ENCODE measurements at regions not wholly inside any gene's neighbourhood (a gene's known extent, or its start where the extent isn't known, plus 50 kb on each side); places are given as distances from the start of the nearest gene placed in this dataset.
"Not testable (repeated sequence)": the region's sequence is repeated elsewhere in the genome, so short reads cannot be mapped to it uniquely, and the experiment has no call there.

- no peak for TF ChIP-seq CTCF (IDR thresholded peaks at IDR 0.05; ENCODE audit: control extremely low read depth, extremely low read depth)
- no peaks in the 10 kb centered on the region for H3K27me3 ChIP-seq (ENCODE audit: control insufficient read depth in 3 of 3, insufficient read depth in 3 of 3, low read length in 2 of 3)
- 31 to 59% methylated on average over 3 of the region's 3 CpGs for WGBS, 2 donors
- DNase-seq, result no peak
- no peak for ATAC-seq (ENCODE audit: insufficient read depth, low FRiP score)
- H3K27ac ChIP-seq (ENCODE audit: low read depth in 1 of 2, low read length in 1 of 2), result no peak overlapping the region
- H3K9me3 ChIP-seq (ENCODE audit: control insufficient read depth in 4 of 4, insufficient read depth in 3 of 4, low read length in 3 of 4), result peaks cover 0 to 2% (median 0%) of the 10 kb centered on the region in 4 donors
- H3K4me3 ChIP-seq, result no peak overlapping the region
- H3K36me3 ChIP-seq (ENCODE audit: control insufficient read depth in 4 of 4, insufficient read depth in 4 of 4, low read length in 4 of 4), result peaks cover 0 to 1% (median 0%) of the 10 kb centered on the region in 4 donors
- no peak overlapping the region for H3K9ac ChIP-seq (ENCODE audit: insufficient read depth in 1 of 2, low read length in 2 of 2)
- no peaks in the 10 kb centered on the region for H3K4me1 ChIP-seq (ENCODE audit: control insufficient read depth in 5 of 5, insufficient read depth in 5 of 5, low read length in 5 of 5)
Measured at GRCh38 chr7:130789436-130789835, 55.4 kb upstream of the KLF14 start.

- Histone ChIP-seq H3K9ac (ENCODE audit: insufficient read depth in 1 of 2, low read length in 2 of 2) (no peak overlapping the region), H3K4me1 (ENCODE audit: control insufficient read depth in 5 of 5, insufficient read depth in 5 of 5, low read length in 5 of 5) (no peaks in the 10 kb centered on the region), H3K9me3 (ENCODE audit: control insufficient read depth in 4 of 4, insufficient read depth in 3 of 4, low read length in 3 of 4) (no peaks in the 10 kb centered on the region), H3K27me3 (ENCODE audit: control insufficient read depth in 3 of 3, insufficient read depth in 3 of 3, low read length in 2 of 3) (no peaks in the 10 kb centered on the region), H3K27ac (ENCODE audit: low read depth in 1 of 2, low read length in 1 of 2) (no peak overlapping the region), H3K4me3 (no peak overlapping the region), H3K36me3 (ENCODE audit: control insufficient read depth in 4 of 4, insufficient read depth in 4 of 4, low read length in 4 of 4) (peaks cover 0 to 1% (median 0%) of the 10 kb centered on the region in 4 donors)
- DNase-seq (no peak), ATAC-seq (ENCODE audit: insufficient read depth, low FRiP score) (no peak)
- 83 to 90% methylated on average over 4 of the region's 4 CpGs for WGBS, 2 donors
- no peak for TF ChIP-seq CTCF (IDR thresholded peaks at IDR 0.05; ENCODE audit: control extremely low read depth, extremely low read depth)
Measured at GRCh38 chr7:130791746-130792145, 57.7 kb upstream of the KLF14 start.

DNA sequence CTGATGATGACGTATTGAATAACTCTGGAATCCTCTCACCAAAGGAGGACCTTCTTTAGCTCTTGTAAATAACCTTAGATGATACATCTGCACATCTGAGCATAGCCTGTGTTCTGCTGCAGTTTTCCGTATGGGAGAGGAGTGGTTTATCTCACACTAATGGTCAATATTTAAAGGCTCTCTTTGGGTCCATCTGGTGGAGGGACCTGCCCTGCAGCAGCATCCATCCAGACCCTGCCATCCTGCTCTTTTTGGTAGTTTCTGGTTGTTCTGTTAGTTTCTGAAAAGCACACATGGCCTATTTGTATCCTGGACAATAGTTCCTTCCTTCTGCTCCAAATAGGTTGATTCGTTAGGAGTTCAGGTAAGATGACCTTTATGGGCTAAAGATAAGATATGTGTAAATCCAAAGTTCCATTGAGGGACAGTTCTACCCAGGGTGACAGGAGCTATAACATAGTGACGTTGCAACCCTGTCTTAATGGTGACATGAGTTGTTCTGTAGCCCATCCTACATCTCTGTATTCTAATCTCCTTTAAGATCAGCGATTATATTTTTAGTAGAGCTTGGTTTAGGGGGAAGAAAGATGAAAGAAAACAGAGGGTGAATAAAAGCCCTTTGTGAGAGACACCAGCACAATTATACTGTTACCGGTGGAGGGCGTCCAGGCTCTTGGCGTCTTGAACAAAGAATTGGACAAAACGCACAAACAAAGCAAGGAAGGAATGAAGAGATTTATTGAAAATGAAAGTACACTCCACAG lies 60.0 kb upstream of the KLF14 start:
- Histone ChIP-seq H3K27ac (ENCODE audit: low read depth in 1 of 2, low read length in 1 of 2) (no peak overlapping the region), H3K4me3 (no peak overlapping the region), H3K4me1 (ENCODE audit: control insufficient read depth in 5 of 5, insufficient read depth in 5 of 5, low read length in 5 of 5) (no peaks in the 10 kb centered on the region), H3K36me3 (ENCODE audit: control insufficient read depth in 4 of 4, insufficient read depth in 4 of 4, low read length in 4 of 4) (peaks cover 0 to 1% (median 0%) of the 10 kb centered on the region in 4 donors), H3K27me3 (ENCODE audit: control insufficient read depth in 3 of 3, insufficient read depth in 3 of 3, low read length in 2 of 3) (no peaks in the 10 kb centered on the region), H3K9me3 (ENCODE audit: control insufficient read depth in 4 of 4, insufficient read depth in 3 of 4, low read length in 3 of 4) (no peaks in the 10 kb centered on the region), H3K9ac (ENCODE audit: insufficient read depth in 1 of 2, low read length in 2 of 2) (no peak overlapping the region)
- DNase-seq, result no peak
- 65 to 80% methylated on average over 9 of the region's 9 CpGs for WGBS, 2 donors
- TF ChIP-seq CTCF (IDR thresholded peaks at IDR 0.05; ENCODE audit: control extremely low read depth, extremely low read depth), result no peak
- ATAC-seq (ENCODE audit: insufficient read depth, low FRiP score), result no peak

DNA sequence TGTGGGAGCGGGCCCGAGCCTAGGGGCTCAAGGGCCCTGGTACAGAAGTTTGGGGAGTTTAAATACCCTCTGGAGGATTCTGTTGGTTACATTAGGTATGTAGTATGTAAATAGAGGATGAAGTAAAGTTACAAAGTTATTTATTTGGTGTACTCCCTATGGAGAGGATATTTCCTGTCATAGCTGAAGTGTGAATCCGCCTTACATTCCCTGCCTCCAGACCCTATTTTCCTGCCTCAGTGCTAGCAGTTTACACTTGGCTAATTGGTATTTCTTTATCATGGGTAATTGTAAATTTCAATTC lies 60.6 kb upstream of the KLF14 start:
- ATAC-seq (ENCODE audit: insufficient read depth, low FRiP score) (no peak), DNase-seq (no peak)
- Histone ChIP-seq H3K27me3 (ENCODE audit: control insufficient read depth in 3 of 3, insufficient read depth in 3 of 3, low read length in 2 of 3) (no peaks in the 10 kb centered on the region), H3K27ac (ENCODE audit: low read depth in 1 of 2, low read length in 1 of 2) (no peak overlapping the region), H3K4me1 (ENCODE audit: control insufficient read depth in 5 of 5, insufficient read depth in 5 of 5, low read length in 5 of 5) (no peaks in the 10 kb centered on the region), H3K36me3 (ENCODE audit: control insufficient read depth in 4 of 4, insufficient read depth in 4 of 4, low read length in 4 of 4) (peaks cover 0 to 1% (median 0%) of the 10 kb centered on the region in 4 donors), H3K4me3 (no peak overlapping the region), H3K9me3 (ENCODE audit: control insufficient read depth in 4 of 4, insufficient read depth in 3 of 4, low read length in 3 of 4) (no peaks in the 10 kb centered on the region), H3K9ac (ENCODE audit: insufficient read depth in 1 of 2, low read length in 2 of 2) (no peak overlapping the region)
- TF ChIP-seq CTCF (IDR thresholded peaks at IDR 0.05; ENCODE audit: control extremely low read depth, extremely low read depth), result no peak
- WGBS, 2 donors, result 69 to 78% methylated on average over 3 of the region's 3 CpGs

GRCh38 chr7:130796425-130796824 lies 62.4 kb upstream of the KLF14 start:
- H3K27ac ChIP-seq (ENCODE audit: low read depth in 1 of 2, low read length in 1 of 2); H3K9me3 ChIP-seq (ENCODE audit: control insufficient read depth in 4 of 4, insufficient read depth in 3 of 4, low read length in 3 of 4); H3K4me1 ChIP-seq (ENCODE audit: control insufficient read depth in 5 of 5, insufficient read depth in 5 of 5, low read length in 5 of 5); DNase-seq; H3K36me3 ChIP-seq (ENCODE audit: control insufficient read depth in 4 of 4, insufficient read depth in 4 of 4, low read length in 4 of 4); H3K27me3 ChIP-seq (ENCODE audit: control insufficient read depth in 3 of 3, insufficient read depth in 3 of 3, low read length in 2 of 3); ATAC-seq (ENCODE audit: insufficient read depth, low FRiP score); H3K4me3 ChIP-seq; H3K9ac ChIP-seq (ENCODE audit: insufficient read depth in 1 of 2, low read length in 2 of 2): not testable (repeated sequence)
- 48 to 97% methylated on average over 2 of the region's 2 CpGs for WGBS, 2 donors
